Stimulated activated naive CD4-positive, alpha-beta T cell (primary cell): ENCODE measurements at regions not wholly inside any gene's neighbourhood (a gene's known extent, or its start where the extent isn't known, plus 50 kb on each side); places are given as distances from the start of the nearest gene placed in this dataset.

Experiments used
- DNase-seq, 6 experiments: peaks; one replicate each; lab custom pipeline; 2025; lab: John Stamatoyannopoulos, UW

GRCh38 chr1:172952516-172952915 is 98.2 kb downstream of the TNFSF18 start:
- DNase-seq = no peak

GRCh38 chr1:172954476-172955150 is 96.1 kb downstream of the TNFSF18 start:
- no peak for DNase-seq

DNA sequence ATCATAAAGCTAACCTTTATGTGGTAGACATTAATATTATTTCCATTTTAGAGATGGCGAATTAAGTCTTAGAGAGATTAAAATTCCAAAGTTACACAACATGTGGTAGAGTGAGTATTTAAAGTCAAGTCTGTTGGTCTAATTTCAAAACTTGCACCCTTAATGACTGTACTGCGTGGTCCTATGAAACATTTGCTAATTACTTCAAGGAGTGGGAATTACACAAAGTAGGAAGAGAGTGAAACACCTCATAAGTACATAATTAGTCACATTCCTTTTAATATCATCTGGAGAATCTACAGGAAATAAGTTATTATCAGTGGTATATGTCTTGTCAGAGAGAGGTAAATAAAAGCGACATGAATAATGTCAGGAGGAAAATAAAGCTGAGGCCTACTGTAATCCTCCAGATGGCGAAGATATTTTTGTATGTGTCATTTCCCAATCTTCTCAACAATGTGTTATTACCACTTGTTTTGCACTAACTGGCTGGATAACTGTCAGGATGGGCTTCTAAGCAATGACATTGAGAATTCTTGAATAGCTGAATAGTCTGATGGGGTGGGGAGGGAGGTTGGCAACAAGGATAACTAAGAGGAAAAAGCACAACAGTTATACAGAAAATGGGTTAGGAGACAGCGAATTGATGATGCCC is 95.5 kb downstream of the TNFSF18 start:
- DNase-seq = no peak

GRCh38 chr1:172956871-172957270 is 93.9 kb downstream of the TNFSF18 start:
- no peak for DNase-seq

GRCh38 chr1:172957491-172957890 is 93.2 kb downstream of the TNFSF18 start:
- DNase-seq = no peak

DNA sequence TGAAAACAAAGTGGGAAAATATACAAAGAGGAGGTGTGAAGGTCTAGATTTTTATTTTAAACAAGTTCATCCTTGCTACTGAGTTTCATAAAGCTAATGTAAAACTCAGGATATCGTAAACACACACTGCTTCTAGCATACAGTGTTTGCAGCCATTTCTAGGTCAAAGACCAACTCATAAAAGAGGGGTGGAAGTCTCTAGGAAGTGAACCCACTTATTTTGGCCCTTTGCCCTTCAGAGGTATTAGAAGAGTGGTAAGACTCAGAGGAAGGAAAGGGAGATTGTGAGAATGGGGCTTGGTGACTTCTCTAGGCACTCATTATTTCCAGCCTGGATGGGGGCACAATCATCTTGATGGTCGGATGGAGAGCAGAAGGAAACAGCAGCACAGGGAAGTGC is 91.2 kb downstream of the TNFSF18 start:
- no peak for DNase-seq

DNA sequence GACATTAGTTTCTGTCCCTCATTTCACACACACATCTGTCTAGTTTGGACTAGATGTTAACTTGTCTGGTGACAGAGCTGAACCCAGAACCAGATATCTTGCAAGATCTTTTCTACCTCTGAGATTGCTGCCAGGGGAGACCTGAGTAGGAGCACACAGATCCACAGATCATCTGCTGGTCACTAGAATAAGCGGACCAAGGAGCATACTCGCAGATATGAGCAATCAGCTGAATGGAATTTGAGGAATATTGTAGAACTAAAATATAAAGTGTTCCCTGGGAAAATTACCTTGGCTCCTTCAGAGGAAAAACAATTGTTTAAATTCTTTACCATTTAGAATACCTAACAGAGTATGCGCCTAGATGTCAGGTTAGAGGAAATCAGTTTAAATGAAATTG is 90.7 kb downstream of the TNFSF18 start:
- DNase-seq = no peak

GRCh38 chr1:172960454-172961208 is 90.1 kb downstream of the TNFSF18 start:
- no peak for DNase-seq

DNA sequence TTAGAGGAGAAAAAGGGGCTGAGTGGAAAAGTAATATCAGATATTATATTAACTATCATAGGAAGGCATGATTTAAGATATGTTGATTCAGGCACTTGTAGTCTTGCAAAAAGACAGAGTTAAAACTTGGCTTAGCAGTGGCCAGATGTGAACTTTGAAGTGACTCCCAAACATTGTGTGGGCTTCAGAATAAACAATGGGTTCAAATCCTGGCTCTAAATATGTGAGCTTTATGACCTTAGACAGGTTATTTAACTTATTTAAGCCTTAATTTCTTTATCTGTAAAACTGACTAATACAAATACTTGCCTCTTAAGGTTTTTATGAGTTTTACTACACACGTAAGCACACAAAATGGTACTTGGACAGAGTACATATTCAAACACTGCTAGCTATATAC is 85.9 kb downstream of the TNFSF18 start:
- no peak for DNase-seq

- no peak for DNase-seq
Observed at GRCh38 chr1:172966844-172967540, 83.7 kb downstream of the TNFSF18 start.

- DNase-seq = no peak
Observed at GRCh38 chr1:172967936-172968335, 82.8 kb downstream of the TNFSF18 start.

DNA sequence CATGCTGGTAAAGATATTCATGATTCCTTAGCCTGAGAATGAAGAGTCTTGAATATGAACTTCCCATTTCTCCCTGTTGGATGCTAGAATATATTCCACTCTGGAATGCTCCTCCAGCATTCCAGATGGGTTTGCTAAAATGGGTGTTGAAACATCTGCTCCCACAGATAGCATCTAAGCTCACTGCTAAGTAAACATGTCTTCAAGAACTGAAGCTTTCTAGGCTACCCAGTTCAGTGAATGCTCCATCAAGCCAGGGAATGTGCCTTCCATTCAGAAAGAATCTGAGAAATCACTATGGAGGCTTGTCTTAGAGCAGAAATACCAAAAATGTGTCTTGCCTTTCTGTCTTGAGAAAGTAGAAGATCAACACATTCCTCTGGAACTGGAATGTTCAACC is 81.1 kb downstream of the TNFSF18 start:
- DNase-seq = no peak

DNA sequence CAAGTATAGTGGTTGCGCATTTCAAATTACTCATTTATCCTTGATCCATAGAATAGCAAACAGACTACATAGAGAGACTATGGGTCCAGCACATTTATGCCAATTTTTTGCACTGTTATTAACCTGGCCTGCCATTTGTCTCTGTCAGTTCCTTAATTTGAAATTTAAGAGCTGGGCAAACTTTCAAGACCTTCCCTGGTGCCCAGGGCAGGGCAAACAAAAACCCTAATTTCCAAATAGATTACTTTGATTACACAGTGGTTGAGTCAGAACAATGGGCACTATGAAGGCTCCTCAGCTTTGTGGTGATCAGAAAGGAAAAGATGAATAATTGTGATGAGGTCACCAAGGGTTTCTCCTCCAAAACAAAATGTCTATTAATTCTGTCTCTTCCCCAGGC is 80.6 kb downstream of the TNFSF18 start:
- no peak for DNase-seq

DNA sequence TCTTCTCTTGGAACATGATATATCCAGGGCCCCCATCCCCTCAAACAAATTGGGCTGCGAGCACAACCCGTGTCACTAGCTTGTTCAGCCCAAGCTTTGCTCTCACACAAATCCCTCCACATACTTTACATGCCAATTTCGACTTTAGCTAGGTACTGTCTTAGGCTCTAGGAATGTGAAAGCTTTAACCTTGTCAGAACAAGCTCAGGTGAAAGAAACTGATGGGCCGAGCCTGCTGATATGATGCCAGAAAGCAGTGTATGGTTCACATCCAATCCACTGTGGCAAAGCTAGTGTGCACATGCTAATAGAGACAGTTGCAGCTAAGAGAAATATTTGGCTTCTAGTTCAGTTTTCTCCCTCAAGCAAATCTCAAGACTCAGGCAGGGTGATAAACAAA is 79.5 kb downstream of the TNFSF18 start:
- no peak for DNase-seq

GRCh38 chr1:172972258-172972657 is 78.5 kb downstream of the TNFSF18 start:
- DNase-seq = no peak

DNA sequence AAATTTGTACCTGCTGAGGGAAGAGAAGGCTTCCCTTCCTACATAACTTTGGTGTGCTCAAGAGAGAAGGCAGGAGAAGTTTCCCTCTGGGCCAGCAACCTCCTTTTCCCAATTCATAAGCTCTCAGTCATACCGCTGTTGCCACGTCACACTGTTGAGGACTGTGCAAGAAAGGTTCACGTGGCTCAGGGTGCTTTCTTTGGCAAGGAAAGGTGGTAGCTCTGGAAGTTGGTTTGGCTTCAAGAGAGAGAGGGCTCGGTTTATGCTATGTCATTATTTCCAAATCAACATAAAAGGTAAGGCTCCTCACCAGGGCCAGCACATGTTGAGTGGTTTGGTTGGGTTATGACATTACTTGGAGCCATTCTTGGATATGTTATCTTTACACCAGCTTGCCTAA is 77.3 kb downstream of the TNFSF18 start:
- DNase-seq = no peak

DNA sequence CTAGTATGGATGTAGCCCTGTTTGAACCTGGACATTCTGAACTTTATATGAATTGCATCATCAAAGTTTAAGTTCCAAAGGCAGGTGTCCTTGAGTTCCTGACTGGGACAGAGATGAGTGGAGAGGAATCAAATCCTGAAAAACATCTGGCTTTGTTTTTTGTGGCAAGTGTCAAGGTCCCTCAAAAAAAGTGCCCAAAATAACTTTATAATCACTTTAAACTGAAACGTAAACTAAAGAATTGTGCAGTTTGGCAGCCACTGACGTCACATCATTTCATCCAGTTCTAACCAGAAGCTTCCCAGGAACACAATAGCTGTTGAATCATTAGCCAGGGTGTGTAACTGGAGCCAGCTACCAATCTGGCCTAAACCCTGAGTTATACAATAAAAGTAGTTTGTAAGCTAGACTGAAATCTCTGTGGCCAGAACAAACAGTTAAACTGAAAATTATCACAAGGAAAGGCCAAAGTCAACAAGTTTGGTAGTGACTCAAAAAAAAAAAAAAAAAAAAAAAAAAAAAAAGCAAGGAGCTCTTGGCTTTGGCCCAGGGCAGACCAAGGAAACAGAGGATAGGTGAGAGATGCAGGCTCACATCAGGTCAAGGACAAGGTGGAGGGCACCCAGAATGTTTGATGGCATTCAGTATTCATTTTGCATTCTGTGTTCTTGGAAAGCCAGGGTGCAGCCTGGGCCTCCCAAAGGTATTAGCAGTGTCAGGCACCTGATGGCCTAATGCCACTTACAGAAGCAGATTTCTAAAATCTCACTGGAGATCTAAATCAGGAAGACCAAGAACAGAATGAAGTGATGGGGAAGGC is 74.3 kb downstream of the TNFSF18 start:
- no peak for DNase-seq

DNA sequence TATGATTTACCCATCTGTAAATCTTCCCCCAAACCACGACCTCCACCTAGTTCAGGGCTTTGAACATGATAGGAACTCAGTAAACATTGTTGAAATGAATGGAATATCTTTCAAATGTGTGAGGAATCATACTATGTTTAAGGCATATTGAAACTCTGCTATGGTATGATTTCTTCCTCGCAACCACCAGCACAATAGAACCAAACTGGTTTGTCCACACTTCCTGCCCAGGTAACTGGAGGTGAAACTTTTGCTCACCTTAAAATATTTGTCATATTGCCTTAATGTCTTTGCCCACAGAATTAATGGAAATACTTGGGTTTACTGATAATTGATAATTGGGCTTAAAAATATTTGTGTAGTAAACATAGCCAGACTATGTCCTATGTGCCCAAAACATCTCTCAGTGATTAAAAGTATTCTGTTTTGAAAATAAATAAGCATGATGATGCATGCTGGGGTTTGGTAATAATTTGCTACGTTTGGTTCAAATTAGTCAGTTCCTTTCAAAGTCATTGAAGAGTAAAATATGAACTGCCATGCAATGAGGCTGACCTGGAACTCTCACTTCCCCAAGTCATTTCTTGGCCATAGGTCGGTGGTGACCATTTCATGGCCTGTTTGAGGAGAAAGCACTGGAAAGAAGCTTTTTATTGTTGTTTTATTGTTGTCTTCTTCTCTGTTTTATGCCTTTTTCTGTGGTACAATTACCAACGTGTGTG is 73.3 kb downstream of the TNFSF18 start:
- DNase-seq = no peak

DNA sequence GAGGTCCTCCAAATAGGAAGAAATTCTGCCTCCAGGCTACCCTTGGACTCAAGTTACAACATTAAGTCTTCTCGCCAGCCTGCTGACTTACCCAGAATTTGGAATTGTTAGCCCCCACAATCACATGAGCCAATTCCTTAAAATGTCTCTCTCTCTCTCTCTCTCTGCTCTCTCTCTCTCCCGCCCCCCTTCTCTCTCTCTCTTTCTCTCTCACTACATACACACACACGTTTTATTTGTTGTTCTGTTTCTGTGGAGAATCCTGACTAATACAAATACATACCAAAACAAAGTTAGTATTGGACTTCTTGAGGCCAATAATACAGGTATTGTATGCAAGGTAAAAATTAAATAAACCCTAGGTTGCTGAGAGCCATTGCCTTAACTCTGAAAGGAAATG is 72.1 kb downstream of the TNFSF18 start:
- DNase-seq = no peak

- DNase-seq = no peak
Observed at GRCh38 chr1:172979828-172980227, 70.9 kb downstream of the TNFSF18 start.

- DNase-seq = no peak
Observed at GRCh38 chr1:172980456-172980855, 70.3 kb downstream of the TNFSF18 start.
